ENCODE measurements at regions not wholly inside any gene's neighbourhood (a gene's known extent, or its start where the extent isn't known, plus 50 kb on each side); places are given as distances from the start of the nearest gene placed in this dataset.

- H3K4me1 ChIP-seq: no peaks in the 10 kb centered on the region
- DNase-seq: no peak
- no peaks in the 10 kb centered on the region for H3K9me3 ChIP-seq
- H3K36me3 ChIP-seq: no peaks in the 10 kb centered on the region
- intact Hi-C loops (cut with DNase I): no loop called here
- no peak for TF ChIP-seq CTCF (IDR thresholded peaks at IDR 0.05)
- H3K27ac ChIP-seq: no peak overlapping the region
- no peak overlapping the region for H3K4me3 ChIP-seq
- no peaks in the 10 kb centered on the region for H3K27me3 ChIP-seq
- no peak for ATAC-seq
Observed at GRCh38 chr11:28542561-28542960, 434.4 kb downstream of the METTL15 start.

GRCh38 chr11:28539239-28540030, 431.2 kb downstream of the METTL15 start:
- Histone ChIP-seq H3K4me3 (no peak overlapping the region), H3K36me3 (no peaks in the 10 kb centered on the region), H3K27ac (no peak overlapping the region), H3K9me3 (no peaks in the 10 kb centered on the region), H3K27me3 (no peaks in the 10 kb centered on the region), H3K4me1 (no peaks in the 10 kb centered on the region)
- no peak for ATAC-seq
- no peak for TF ChIP-seq CTCF (IDR thresholded peaks at IDR 0.05)
- intact Hi-C loops (cut with DNase I): loop anchor here in 1 of 2 donors (10.0 kb wide), 1 partner anchor 835 kb away; the partner anchor contains the start of gene BDNF
- no peak for DNase-seq

DNA sequence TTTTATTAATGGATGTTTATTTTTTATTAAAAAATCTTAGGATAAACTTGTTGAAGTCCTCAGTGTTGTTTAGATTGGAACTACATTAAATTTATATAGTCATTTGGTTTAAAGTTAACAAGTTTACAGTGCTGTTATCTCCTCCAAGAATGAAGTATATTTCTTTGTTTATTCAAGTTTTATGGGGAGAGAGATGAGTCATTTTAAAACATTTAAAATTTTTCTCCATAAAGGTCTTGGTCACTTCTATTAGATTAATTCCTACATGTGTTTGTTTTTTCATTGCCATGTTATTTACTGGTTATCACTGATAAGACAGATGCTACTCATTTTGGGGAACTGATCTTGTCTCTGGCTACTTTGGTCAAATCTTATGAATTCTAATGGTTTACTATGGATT, 429.6 kb downstream of the METTL15 start:
- no peak for ATAC-seq
- H3K36me3 ChIP-seq: no peaks in the 10 kb centered on the region
- no peak for TF ChIP-seq CTCF (IDR thresholded peaks at IDR 0.05)
- intact Hi-C loops (cut with DNase I): loop anchor here in 1 of 2 donors (10.0 kb wide), 1 partner anchor 833 kb away; the partner anchor contains the start of gene BDNF
- no peak for DNase-seq
- H3K27me3 ChIP-seq: no peaks in the 10 kb centered on the region
- no peak overlapping the region for H3K4me3 ChIP-seq
- no peak overlapping the region for H3K27ac ChIP-seq
- H3K4me1 ChIP-seq: no peaks in the 10 kb centered on the region
- no peaks in the 10 kb centered on the region for H3K9me3 ChIP-seq

- Histone ChIP-seq H3K36me3 (no peaks in the 10 kb centered on the region), H3K27ac (no peak overlapping the region), H3K9me3 (no peaks in the 10 kb centered on the region), H3K27me3 (no peaks in the 10 kb centered on the region), H3K4me3 (no peak overlapping the region), H3K4me1 (no peaks in the 10 kb centered on the region)
- no peak for TF ChIP-seq CTCF (IDR thresholded peaks at IDR 0.05)
- intact Hi-C loops (cut with DNase I): loop anchor here in 1 of 2 donors (10.0 kb wide), 1 partner anchor 832 kb away; the partner anchor contains the start of gene BDNF
- ATAC-seq (no peak), DNase-seq (no peak)
Observed at GRCh38 chr11:28536504-28537267, 428.5 kb downstream of the METTL15 start.

DNA sequence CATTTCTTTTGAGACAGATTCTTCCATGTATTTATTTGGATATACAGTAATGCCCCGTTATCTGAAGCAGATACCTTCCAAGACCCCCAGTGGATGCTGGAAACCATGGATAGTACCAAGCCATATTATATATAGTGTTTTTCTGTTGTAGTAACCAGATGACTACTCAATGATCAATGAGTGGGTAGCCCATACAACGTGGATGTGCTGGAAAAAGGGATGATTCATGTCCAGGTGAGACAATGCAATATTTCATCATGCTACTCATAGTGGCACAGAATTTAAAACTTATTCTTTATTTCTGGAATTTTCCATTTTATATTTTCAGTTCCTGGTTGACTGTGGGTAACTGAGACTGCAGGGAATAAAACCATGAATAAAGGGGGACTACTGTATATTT, 427.5 kb downstream of the METTL15 start:
- Histone ChIP-seq H3K36me3 (no peaks in the 10 kb centered on the region), H3K9me3 (no peaks in the 10 kb centered on the region), H3K4me3 (no peak overlapping the region), H3K27me3 (no peaks in the 10 kb centered on the region), H3K27ac (no peak overlapping the region), H3K4me1 (no peaks in the 10 kb centered on the region)
- no peak for TF ChIP-seq CTCF (IDR thresholded peaks at IDR 0.05)
- ATAC-seq: no peak
- DNase-seq: no peak
- intact Hi-C loops (cut with DNase I): loop anchor here in 1 of 2 donors (10.0 kb wide), 1 partner anchor 831 kb away; the partner anchor contains the start of gene BDNF

Data from left lung (tissue), 4 donors.